Stomach smooth muscle (tissue), 2 donors: ENCODE measurements at regions not wholly inside any gene's neighbourhood (a gene's known extent, or its start where the extent isn't known, plus 50 kb on each side); places are given as distances from the start of the nearest gene placed in this dataset.

Experiments
- H3K27ac ChIP-seq: one replicate; pipeline ENCODE4 v1.7.0; 2013; ENCODE audit warnings: mild to moderate bottlenecking, low read length, inconsistent platforms
- H3K27me3 ChIP-seq, 2 donors: one replicate each; pipeline ENCODE4 v1.7.0; 2013; ENCODE audit warnings: low read length in 2 of 2; ENCODE audit not compliant: insufficient read depth in 2 of 2, control insufficient read depth in 1 of 2
- H3K36me3 ChIP-seq, 2 donors: one replicate each; pipeline ENCODE4 v1.7.0; 2013; ENCODE audit warnings: low read length in 2 of 2; ENCODE audit not compliant: control insufficient read depth in 2 of 2, insufficient read depth in 2 of 2
- H3K4me1 ChIP-seq: one replicate; pipeline ENCODE4 v1.7.0; 2013; ENCODE audit warnings: low read length; ENCODE audit not compliant: control insufficient read depth, insufficient read depth
- H3K4me3 ChIP-seq, 2 donors: one replicate each; pipeline ENCODE4 v1.7.0; 2013; ENCODE audit warnings: low read length in 2 of 2
- H3K9ac ChIP-seq, 2 donors: one replicate each; pipeline ENCODE4 v1.7.0; 2013; ENCODE audit warnings: low read length in 2 of 2, mild to moderate bottlenecking in 1 of 2
- H3K9me3 ChIP-seq, 2 donors: one replicate each; pipeline ENCODE4 v1.7.0; 2013; ENCODE audit warnings: low read length in 2 of 2; ENCODE audit not compliant: control insufficient read depth in 2 of 2
- donor health status: healthy.
- donor health status: Pancreatic carcinoma.

DNA sequence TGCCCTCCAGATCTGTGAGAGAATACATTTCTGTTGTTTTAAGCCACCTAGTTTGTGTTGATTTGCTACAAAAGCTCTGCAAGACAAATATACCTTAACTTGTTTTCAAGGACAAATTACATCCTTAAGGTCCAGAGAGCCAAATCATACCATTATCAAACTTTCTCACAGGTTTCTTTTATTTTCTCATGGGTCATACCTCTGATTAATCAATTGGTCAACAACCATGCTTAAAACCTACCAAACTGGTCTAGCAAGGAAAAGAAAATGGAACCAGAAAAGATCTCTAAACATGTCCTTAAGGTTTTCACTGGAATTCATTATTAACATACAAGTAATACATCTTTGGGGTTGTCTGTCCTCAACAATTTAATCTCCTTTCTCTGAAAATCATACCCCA is 535.0 kb downstream of the CD83 start:
- Histone ChIP-seq H3K36me3 (no peaks in the 10 kb centered on the region), H3K9me3 (no peaks in the 10 kb centered on the region), H3K27ac (no peak overlapping the region), H3K27me3 (no peaks in the 10 kb centered on the region), H3K9ac (no peak overlapping the region), H3K4me3 (no peak overlapping the region), H3K4me1 (peaks cover 5% of the 10 kb centered on the region)

DNA sequence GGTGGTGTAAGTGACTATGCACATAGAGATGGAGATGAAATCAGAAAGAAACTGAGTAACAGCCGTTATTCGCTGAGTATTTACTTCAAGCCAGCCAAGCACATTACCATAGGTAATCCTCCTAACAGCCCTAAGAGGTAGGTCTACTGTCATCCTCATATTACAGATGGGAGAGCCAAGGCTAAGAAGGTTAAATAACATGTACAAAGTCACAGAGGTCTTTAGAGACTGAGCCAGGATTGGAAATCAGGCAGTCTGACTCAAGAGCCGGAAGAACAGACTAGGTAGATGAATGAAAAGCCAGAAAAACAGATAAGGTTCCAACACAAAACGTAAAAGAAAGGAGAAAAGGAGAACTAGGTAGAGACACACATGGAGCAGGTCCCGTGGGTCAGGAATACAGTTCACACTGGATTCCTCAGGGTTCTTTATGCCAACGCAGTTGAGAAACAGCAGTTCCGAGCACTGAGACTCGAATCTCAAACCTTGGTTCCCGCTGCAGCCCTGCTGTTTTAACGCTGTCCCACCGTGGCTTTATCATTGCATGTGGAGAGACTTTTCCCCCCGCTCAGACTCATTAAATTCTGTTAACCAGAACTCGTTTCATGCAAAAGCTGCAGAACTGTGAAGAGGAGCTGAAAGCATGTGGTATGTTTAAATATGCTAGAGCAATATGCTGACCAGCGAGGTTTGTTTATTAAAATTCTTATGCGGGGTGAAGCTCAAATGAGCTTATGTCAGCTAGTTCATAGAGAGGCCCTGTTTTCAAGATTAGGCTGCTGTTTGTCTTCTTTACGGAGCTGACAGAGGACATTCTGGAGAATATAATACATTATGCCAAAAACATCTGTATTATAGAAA is 537.9 kb downstream of the CD83 start:
- Histone ChIP-seq H3K27ac (no peak overlapping the region), H3K36me3 (no peaks in the 10 kb centered on the region), H3K9ac (no peak overlapping the region), H3K4me1 (peaks cover 5% of the 10 kb centered on the region), H3K27me3 (no peaks in the 10 kb centered on the region), H3K4me3 (peak overlapping the region; percentile 23 to 50), H3K9me3 (no peaks in the 10 kb centered on the region)

DNA sequence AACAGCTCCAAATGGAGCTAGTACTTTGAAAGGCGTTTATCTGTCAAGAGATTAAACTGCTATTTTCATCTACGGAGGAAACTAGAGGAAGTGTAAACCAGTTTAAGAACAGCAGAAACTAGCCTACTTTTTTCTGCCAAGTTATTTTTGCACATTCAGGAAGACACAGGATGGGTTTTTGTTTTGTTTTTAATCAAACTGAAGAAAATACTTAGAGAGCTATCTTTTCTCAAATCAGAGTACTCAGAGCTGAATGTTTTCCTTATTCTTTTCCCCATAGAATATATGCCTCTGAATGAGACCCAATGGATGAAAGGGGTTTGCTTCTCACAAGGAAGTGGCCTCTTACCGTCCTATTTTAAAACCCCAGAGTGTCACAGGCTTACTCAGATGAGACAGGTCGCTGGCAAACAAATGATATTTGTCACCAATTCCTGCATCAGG is 538.5 kb downstream of the CD83 start:
- Histone ChIP-seq H3K9ac (no peak overlapping the region), H3K4me3 (peak overlapping the region; percentile 23 to 50), H3K27me3 (no peaks in the 10 kb centered on the region), H3K36me3 (no peaks in the 10 kb centered on the region), H3K27ac (no peak overlapping the region), H3K4me1 (peaks cover 5% of the 10 kb centered on the region), H3K9me3 (no peaks in the 10 kb centered on the region)

DNA sequence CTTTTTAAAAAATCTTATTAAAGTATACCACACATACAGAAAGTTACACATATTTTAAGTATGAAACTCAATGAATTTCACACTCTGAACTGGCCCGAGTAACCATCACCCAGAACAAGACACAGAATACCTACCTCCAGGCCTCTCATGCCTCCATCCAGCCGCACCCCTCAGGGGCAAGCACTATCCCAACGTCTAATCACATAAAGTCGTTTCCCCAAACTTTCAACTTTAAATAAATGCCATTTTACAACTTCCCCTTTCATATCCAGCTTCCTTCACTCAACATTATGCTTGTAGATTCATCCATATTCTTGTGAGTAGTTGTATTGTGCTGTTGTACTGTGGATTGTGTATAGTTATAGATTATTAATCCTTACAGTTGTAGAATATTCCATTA is 539.1 kb downstream of the CD83 start:
- Histone ChIP-seq H3K27ac (no peak overlapping the region), H3K4me1 (peaks cover 5% of the 10 kb centered on the region), H3K27me3 (no peaks in the 10 kb centered on the region), H3K9me3 (no peaks in the 10 kb centered on the region), H3K9ac (no peak overlapping the region), H3K4me3 (no peak overlapping the region), H3K36me3 (no peaks in the 10 kb centered on the region)

DNA sequence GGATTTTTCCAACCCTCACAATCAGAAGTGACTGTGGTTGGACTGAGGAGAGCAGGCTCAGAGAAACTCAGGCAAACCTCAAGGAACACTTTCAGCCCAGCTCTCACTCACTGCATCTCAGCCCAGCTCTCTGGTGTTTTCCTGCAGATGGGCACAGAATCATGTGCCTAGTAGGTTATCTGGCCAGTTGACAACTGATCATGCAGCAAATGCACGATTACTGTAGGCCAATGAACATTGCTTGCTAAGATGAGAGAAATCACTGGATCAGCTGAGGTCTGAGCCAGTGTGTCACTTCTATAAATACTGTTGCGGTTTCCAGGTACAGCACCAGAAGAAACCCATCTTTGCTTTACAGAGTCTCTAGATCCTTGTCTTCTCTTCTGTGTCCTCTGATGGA is 540.5 kb downstream of the CD83 start:
- no peaks in the 10 kb centered on the region for H3K9me3 ChIP-seq
- no peak overlapping the region for H3K9ac ChIP-seq
- peaks cover 5% of the 10 kb centered on the region for H3K4me1 ChIP-seq
- no peaks in the 10 kb centered on the region for H3K36me3 ChIP-seq
- no peak overlapping the region for H3K4me3 ChIP-seq
- H3K27ac ChIP-seq, result no peak overlapping the region
- no peaks in the 10 kb centered on the region for H3K27me3 ChIP-seq

DNA sequence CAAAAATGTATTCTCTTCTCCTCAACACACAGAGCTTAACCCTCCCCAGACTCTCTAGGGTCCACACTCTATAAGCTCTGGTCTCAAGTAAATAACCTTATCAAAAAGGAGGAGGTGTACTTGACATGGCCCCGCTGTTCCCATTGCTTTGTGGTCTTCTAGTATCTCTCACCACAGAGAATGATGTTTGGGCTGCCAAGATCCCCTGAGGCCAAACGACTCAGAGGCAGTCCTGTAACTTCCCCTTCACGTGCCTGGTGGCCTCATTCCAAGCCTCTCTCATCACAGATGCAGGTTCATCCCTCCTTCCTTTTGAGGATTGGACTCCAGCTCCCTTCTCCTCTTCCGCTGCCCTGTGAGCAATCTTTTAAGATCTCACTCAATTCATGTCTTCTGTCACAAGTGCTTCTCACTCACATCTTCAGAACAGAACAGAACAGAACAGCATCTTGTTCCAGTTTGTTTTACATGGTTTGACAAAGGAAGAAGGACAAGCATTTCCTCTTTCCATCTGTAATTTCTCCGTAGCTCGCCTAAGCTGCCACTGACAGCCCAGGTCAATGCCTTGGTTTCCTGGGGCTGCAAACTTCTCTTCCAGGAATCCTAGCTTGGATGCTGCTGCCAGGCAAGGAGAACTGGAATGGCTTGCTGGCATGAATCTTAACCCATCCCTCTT is 541.5 kb downstream of the CD83 start:
- Histone ChIP-seq H3K9ac (no peak overlapping the region), H3K4me3 (no peak overlapping the region), H3K27ac (no peak overlapping the region), H3K27me3 (no peaks in the 10 kb centered on the region), H3K9me3 (no peaks in the 10 kb centered on the region), H3K4me1 (peaks cover 5% of the 10 kb centered on the region), H3K36me3 (no peaks in the 10 kb centered on the region)

DNA sequence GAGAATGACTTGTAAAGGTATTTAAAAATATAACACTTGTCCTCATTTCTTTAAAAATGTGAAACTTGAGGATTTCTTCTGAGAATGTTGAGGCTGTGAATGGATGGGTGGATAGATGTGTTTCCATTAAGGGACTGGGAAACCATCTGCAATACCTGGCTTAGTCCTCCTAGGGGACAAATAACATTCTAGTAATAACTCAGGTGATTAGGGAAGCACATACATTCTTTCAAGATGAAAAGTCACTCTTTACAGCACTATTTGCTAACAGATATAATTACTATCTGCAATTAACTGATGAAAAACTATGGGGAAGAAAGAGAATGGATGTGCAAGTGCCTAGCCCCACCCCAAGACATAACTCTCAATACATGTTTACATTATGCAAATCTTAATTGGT is 542.3 kb downstream of the CD83 start:
- Histone ChIP-seq H3K4me1 (peaks cover 5% of the 10 kb centered on the region), H3K36me3 (no peaks in the 10 kb centered on the region), H3K27ac (no peak overlapping the region), H3K4me3 (no peak overlapping the region), H3K9me3 (no peaks in the 10 kb centered on the region), H3K27me3 (no peaks in the 10 kb centered on the region), H3K9ac (no peak overlapping the region)

DNA sequence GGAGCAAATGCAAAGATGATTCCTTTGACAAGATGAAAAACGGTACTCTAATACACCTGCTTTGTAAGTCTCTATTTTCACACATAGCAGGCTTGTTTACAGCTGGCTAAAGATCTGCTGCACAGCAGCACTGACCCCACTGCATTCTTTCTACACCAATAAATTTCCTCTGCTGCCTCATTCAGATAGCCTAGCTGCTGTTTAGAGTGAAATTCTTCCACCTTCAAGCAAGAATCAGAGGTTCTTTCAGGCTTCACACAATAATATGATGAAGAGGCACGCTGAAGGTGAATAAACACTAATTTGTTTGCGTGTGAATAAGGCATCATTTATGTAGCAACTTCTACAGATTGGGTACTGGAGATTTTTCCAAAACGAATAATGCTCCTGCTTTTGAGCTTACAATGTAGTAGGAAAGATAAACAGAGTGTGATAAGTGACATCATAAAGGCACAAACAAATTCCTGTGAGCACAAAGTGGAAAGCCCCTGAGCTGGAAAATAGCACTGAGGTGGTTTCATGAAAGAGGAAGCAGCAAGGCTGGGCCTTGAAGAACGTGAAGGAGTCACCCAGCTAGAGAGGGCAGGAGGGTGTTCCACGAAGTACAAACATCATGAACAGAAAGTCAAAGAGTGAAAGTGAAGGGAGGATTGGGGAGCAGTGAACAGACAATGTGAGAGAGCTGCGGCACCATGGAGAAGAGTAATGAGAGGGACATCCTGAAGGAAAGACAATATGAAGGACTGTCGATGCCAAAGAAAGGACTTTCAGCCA is 543.4 kb downstream of the CD83 start:
- Histone ChIP-seq H3K27me3 (no peaks in the 10 kb centered on the region), H3K4me1 (no peaks in the 10 kb centered on the region), H3K27ac (no peak overlapping the region), H3K4me3 (no peak overlapping the region), H3K9me3 (no peaks in the 10 kb centered on the region), H3K36me3 (no peaks in the 10 kb centered on the region), H3K9ac (no peak overlapping the region)

DNA sequence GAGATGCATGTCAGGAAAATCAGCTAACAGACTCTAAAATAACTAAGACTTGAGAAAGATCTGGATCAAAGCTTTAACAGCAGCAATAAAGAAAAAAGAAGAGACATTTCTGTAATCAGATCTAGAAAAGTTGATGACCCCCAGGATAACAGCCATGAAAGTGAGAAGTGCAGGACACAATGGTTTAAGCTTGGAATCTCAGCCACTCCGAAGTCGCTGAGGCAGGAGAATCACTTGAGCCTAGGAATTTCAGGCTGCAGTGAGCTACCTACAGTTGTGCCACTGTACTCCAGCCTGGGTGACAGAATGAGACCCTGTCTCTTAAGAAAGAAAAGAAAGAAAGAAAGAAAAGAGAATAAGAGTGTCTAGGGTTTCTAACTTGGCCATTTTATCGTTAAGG is 544.1 kb downstream of the CD83 start:
- H3K9ac ChIP-seq, result no peak overlapping the region
- no peaks in the 10 kb centered on the region for H3K36me3 ChIP-seq
- H3K4me3 ChIP-seq, result no peak overlapping the region
- no peaks in the 10 kb centered on the region for H3K4me1 ChIP-seq
- no peaks in the 10 kb centered on the region for H3K9me3 ChIP-seq
- no peaks in the 10 kb centered on the region for H3K27me3 ChIP-seq
- no peak overlapping the region for H3K27ac ChIP-seq

DNA sequence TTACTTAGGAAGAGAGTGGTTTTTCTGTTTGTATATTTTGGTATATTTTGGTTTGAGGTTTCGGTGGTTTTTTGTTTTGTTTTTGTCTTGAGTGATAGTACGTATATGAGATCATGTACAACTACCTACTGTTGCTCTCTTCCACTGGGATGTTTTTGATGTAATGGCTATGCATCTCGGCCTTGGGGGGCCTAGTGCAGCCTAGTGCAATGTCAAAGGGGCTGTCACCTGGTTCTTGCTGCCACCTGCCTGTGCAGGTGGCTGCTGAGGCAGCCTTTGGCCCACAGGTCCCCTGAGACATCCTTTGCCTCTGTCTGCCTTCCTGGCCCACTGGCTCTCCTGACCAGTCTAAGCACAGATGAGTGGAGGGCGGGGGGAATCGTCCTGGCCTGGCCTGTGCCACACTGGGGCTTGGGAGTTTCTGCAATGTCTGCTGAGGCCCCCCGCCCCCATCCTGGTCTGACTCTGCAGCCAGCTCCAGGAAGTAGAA is 546.6 kb downstream of the CD83 start:
- H3K9ac ChIP-seq, result no peak overlapping the region
- H3K27me3 ChIP-seq, result no peaks in the 10 kb centered on the region
- H3K9me3 ChIP-seq, result no peaks in the 10 kb centered on the region
- no peaks in the 10 kb centered on the region for H3K4me1 ChIP-seq
- H3K4me3 ChIP-seq, result no peak overlapping the region
- H3K36me3 ChIP-seq, result no peaks in the 10 kb centered on the region
- H3K27ac ChIP-seq, result no peak overlapping the region
